C4-2B (cell line): ENCODE measurements at regions not wholly inside any gene's neighbourhood (a gene's known extent, or its start where the extent isn't known, plus 50 kb on each side); places are given as distances from the start of the nearest gene placed in this dataset.

Source experiments
- ZFX ChIP-seq: fragments of 450-650 bp; IDR thresholded peaks from 2 replicates; pipeline ENCODE4 v1.6.1; 2017
- TF ChIP-seq, protein P1 (sequence below): fragments of 450-650 bp; conservative IDR thresholded peaks from 2 replicates; pipeline ENCODE4 v1.5.1; 2017; ENCODE audit warnings: mild to moderate bottlenecking

GRCh38 chr2:64212801-64213321 lies 68.6 kb upstream of the PELI1 start:
- TF ChIP-seq, protein P1, sequence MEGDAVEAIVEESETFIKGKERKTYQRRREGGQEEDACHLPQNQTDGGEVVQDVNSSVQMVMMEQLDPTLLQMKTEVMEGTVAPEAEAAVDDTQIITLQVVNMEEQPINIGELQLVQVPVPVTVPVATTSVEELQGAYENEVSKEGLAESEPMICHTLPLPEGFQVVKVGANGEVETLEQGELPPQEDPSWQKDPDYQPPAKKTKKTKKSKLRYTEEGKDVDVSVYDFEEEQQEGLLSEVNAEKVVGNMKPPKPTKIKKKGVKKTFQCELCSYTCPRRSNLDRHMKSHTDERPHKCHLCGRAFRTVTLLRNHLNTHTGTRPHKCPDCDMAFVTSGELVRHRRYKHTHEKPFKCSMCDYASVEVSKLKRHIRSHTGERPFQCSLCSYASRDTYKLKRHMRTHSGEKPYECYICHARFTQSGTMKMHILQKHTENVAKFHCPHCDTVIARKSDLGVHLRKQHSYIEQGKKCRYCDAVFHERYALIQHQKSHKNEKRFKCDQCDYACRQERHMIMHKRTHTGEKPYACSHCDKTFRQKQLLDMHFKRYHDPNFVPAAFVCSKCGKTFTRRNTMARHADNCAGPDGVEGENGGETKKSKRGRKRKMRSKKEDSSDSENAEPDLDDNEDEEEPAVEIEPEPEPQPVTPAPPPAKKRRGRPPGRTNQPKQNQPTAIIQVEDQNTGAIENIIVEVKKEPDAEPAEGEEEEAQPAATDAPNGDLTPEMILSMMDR = no peak
- TF ChIP-seq ZFX = no peak
